HG03039 (cell line): ENCODE measurements at regions not wholly inside any gene's neighbourhood (a gene's known extent, or its start where the extent isn't known, plus 50 kb on each side); places are given as distances from the start of the nearest gene placed in this dataset.
"Not testable (repeated sequence)": the region's sequence is repeated elsewhere in the genome, so short reads cannot be mapped to it uniquely, and the experiment has no call there.

Experiments
- ATAC-seq: cut with Tn5 transposase; IDR thresholded peaks from one replicate; pipeline ENCODE4 v1.9.1; 2021; ENCODE audit warnings: mild to moderate bottlenecking, moderate library complexity; ENCODE audit not compliant: unreplicated experiment

DNA sequence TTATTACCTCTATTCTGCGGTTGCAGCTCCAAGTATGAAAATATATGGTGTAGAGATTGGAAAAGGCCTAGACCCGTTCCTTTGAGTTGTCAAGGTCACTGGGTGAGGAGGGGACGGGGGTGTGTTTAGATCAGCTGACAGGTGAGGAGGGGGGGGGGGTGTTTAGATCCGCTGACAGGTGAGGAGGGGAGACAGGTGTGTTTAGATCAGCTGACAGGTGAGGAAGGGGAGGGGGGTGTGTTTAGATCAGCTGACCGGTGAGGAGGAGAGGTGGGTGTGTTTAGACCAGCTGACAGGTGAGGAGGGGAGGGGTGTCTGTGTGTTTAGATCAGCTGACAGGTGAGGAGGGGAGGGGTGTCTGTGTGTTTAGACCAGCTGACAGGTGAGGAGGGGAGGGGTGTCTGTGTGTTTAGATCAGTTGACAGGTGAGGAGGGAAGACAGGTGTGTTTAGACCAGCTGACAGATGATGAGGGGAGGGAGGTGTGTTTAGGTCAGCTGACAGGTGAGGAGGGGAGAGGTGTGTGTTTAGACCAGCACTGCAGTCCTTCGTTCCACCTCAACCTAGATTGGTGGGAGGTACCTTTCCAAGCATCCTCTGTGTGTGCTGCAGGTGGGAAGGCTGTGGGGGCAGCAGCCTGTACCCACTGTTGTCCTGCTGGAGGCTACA is 655.0 kb upstream of the ADARB2 start:
- ATAC-seq, result no peak

DNA sequence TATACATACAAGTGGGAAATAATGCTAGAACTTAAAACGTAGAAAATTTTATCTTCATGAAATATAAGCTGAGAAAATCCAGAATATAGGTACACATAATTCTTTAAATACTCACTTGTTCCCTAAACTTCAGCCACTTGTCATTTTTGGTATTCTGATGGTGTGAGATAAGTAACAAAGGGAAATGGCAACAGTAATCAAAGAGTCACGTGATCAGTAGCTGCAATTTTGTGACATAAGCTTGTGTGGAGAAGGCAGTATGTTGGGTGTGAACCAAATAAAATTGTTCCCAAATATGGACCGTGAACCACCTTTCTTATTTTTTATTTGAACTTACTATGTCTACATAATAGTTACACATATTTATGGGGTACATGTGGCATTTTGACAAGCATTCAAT is 650.3 kb upstream of the ADARB2 start:
- no peak for ATAC-seq

DNA sequence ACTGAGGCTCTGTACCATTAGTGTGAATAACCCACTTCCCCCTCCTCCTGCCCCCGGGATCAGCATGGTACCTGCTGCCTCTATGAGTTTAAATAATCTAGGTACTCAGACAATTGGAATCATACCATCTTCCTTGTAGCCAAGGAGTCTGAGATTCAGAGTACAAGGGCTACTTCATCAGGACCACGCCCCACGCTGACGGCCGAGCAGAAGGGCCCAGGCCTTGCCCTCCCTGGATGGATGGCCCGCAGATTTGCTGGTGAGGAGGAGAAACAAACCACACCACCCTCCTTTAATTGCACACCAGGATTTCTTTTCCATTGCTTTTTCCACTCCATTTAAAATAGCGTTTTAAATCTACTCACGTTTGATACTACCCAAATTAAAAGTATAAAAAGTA is 649.9 kb upstream of the ADARB2 start:
- no peak for ATAC-seq

DNA sequence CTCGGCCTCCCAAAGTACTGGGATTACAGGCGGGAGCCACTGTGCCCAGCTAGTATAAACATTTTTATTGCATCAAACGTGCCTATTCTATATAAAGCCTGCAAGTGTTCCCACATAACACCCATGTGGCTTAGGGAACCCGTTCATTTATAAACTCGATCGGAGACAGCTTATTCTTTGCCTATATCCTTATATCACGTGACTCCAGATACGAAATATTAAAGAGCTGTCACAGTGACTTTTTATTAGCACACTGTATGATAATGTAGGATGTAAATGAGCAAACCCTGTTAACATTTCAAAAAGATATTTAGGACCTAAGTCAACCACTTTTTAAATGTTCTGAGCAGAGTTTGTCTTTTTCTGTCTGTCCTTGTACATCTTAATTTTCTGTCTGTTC is 642.9 kb upstream of the ADARB2 start:
- no peak for ATAC-seq

DNA sequence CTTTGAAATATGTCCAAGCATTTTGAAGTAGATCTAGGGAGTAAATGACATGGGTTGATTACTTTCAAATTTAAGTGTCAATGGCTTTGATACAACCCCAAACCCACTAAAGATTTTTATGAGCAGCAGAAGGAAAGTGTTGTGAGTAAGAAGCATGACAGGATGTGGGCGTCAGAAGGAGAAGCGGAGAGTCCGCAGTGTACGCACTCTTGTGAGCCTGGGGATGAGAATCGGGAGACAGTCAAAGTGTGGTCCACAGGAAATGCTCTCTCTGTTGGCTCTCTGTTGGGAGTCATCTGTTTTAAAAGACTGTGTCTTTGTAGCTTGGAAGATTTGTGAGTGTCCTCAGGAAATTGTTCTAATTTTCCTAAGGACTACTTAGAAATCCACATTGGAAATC is 629.8 kb upstream of the ADARB2 start:
- ATAC-seq, result no peak

DNA sequence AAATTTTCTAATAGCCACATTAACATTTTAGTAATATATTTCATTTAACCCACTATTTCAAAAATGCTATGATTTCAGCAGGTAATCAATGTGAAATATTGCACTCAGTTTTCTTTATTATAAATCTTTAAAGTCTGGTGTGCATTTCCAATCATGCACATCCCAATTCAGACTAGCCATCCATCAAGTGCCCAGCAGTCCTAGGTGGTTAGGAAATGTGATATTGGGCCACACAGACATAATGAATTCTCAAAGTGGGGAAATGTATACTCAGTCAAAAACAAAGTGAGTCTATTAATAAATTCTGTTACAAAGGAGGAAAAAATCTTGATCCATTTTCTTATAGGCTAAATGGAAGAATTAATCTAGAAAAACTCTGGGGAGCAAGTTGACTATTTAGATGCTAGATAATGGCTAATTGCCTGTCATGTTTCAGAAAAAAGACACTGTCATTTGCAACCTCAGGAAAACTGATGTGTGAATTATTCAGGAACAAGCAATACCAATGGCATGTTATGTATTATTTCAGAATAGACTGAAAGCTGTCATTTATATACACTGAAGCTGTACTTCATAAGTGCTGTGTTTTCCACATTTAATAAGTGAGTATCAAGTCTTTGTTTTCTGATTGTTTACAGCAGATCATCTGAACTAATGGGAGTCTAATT is 629.1 kb upstream of the ADARB2 start:
- no peak for ATAC-seq

DNA sequence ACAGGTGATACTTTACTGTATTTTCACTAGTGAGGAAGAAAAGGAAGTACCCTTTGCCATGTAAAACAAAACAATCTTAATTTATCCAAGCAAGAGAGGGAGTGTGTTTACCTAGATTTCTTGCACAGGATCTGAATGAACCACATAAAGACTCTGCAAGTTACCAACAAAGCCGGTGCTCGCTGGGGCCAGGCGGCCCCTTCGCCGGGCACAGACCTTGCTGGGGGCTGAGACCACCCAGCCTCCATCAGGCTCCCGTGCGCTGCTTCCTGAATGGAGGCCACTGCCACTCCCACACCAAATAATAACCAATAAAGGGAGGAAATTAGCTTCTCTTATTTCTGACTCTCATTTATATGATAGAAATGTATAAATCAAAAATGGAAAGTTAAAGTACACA is 625.0 kb upstream of the ADARB2 start:
- no peak for ATAC-seq

DNA sequence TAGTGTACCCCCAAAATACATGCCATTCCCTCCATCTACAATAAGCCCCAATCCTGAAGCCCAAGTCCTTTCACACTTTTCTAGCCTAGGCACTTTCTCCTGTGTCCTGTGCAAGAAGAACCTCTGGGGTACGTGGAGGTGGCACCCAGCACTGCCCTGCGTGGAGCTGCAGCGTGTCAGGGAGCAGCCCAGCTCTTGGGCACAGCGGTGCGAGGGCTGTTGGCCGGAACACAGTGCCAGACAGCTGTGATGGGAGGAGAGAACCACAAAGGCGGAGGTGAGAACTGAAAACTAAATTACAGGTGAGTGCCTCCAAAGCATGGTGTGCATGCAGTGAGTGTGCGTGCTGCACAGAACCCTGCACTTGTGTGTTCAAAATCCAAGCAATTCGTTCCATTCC is 621.3 kb upstream of the ADARB2 start:
- ATAC-seq, result no peak

DNA sequence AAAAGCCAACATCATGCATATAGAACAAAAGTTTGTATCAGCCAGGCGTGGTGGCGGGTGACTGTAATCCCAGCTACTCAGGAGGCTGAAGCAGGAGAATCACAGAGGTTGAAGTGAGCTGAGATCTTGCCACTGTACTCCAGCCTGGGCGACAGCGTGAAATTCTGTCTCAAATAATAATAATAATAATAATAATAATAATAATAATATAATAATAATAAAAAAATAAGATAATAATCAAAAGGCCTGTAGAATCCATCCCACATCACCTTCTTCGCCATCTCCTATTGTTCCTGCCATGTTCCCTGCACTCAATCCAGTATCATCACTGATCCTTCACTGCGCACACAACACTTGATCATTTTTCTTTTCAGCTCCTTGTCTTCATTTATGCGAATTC is 619.3 kb upstream of the ADARB2 start:
- no peak for ATAC-seq

DNA sequence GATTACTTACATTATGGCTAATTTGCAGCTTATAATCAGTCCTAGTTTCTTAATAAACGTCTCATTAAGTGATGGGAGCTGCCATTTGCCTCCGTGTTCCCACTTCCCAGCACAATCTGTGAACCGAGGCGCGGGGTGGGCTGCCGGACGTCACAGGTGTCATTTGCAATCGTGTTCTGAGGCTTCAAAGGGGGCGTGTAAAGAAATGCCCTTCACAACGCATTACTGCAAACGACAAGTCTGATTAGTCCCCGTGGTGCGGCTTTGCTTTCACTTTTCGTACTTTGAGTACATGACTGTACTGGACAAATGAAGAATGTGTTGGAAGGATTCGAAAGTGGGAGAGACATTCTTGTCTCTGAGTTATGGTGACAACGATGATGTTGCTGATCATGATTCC is 614.2 kb upstream of the ADARB2 start:
- ATAC-seq, result no peak

DNA sequence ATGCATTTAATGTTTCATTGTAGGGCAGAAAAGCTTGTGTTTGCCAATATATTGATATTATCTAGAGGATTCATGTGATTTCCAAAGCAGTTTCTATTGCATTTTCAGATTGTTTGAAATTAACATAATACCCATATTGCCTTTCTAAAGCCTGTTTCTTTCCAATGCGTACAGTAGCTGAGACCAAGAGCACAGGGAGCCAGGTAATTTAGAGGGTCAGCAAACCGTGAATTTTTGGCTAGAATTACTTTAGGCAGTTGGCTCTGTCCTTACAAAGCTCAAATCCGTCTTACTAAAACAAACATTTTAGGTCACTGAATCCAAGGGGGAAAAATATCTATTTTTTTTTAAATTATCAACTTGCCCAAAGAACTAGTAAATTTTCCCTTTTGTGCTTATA is 604.9 kb upstream of the ADARB2 start:
- no peak for ATAC-seq

DNA sequence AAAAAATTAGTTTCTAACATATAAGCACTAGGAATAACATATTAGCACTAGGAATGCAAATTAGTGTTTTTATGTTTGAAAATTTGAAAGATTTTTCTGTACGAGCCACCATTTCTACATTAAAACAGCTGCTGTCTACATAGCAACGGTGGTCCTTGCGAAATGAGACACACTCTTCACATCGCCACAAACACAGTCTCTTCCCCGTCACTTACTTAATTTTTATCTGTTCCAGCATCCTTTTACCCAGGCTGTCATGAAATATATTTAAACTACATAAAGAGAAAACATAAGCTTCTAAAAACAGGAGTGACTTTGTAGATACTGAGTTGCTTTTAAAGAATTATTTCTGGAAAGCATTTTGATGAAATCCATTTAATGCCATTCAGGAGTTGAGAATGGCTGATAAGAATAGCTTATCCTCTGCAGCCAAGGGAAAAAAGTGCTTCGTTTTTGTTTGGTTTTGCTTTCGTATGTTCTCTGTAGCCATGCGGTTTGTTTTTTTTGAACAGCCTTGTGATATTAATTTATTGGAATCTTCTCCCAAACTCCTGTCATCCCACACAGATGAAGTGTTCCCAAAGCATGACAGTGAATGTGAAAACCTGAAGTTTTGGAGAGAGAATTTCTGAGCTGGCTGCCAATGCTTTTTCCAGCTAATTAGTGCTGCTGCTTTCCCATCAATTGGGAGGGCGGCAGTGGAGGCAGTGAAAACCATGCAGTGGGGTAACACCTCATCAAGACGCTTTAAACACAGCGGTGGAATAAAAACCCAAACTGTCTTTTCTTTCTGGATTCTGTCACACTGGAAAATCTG is 603.7 kb upstream of the ADARB2 start:
- ATAC-seq, result no peak

DNA sequence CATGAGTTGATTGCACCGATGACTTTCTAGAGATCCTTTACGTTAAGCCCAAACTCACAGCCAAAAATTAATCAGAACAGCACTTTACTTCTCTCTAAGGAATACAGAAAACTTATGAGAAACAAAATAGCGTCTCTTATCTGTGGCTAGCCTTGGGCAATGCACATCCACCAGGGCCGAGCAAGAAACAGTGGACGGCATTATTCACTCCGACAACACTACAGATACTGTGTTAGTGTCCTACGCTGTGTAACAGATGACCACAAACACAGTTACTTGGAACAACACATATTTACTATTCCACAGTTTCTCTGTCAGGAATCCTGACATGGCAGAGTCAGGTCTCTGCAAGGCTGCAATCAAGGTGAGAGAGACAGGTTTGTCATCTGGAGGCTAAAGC is 598.3 kb upstream of the ADARB2 start:
- ATAC-seq, result no peak

DNA sequence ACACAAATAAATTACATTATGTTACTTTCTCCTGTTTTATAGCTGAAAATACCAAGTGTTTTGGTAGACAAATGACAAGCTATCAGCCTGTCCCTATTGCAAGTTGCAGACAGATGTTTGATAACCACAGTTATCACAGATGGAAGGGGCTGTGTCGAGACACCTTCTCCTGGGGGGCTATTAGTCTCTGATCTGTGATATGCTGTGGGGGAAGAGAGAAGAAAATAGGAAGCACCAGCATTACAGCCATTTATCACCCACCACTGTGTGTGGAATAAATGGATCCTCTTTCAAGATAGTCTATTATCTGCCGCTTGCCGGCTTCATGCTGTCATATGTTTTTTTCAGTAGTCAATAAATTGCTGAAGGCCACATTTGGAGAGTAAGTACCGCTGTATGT is 597.2 kb upstream of the ADARB2 start:
- ATAC-seq, result no peak

DNA sequence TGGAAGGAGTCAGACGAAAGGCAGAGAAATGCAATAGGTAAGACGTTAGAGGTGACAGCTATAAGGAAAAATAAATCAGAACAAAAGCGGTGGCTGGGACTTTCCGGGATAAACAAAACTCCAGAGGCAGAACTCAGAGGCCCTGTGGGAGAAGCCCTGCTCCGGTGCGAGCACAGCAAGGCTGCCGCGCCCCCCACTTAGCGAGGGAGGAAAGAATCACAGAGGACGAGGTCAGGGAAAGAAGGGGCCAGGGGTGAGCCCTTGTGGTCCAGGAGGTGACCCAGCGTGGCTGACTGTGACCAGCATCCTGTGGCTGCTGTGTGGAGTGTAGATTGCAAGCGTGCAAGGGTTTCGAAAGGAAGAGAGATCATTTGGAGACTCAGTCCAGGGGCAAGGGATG is 591.8 kb upstream of the ADARB2 start:
- ATAC-seq, result no peak

DNA sequence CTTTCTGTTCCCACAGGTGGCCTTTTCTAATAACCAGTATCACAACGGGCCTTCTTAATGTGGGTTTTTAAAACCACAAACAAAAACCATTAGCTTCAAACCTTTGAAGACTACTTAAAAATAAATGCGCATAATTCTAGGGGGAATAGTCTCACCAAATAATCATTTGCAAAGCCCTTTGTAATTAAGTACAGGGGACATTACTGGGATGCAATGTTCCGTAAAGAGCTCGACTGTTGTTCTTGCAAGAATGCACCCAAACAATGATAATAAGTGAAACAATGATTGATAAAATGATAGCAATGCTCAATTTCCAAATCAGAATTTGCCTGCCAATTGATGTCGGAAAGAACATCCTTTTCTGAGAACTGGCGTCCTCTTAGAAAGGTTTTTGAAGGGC is 589.1 kb upstream of the ADARB2 start:
- ATAC-seq, result no peak

DNA sequence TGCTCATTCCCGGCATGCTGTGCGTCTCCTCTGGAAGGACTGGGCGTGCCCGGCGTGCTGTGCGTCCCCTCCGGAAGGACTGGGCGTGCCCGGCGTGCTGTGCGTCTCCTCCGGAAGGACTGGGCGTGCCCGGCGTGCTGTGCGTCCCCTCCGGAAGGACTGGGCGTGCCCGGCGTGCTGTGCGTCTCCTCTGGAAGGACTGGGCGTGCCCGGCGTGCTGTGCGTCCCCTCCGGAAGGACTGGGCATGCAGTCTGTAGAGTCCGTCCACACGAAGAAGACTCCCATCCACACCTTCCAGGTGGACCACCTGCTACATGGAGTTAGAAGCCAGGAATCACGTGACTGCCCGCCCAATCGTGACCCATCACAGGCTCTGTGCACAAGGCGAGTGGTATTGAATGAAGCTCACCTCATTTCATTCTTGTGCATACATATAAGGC is 577.7 kb upstream of the ADARB2 start:
- not testable (repeated sequence) for ATAC-seq

DNA sequence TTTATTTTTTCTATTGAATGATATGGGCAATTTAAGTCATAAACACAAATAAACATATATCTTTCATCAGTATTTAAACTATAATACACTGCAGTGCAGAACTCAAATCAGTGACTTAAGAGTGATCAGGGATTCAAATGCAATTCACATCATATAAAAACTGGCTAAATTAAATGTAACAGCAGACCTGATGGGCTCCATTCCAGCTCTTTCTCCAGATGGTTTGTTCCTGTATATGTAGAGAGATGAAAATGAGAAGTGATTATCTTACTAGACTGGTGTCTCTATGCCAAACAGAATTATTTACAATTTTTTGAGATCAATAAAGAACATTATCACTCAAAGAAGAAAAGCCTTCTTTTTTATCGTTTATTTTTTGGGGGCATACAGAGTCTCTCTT is 568.8 kb upstream of the ADARB2 start:
- ATAC-seq, result no peak

DNA sequence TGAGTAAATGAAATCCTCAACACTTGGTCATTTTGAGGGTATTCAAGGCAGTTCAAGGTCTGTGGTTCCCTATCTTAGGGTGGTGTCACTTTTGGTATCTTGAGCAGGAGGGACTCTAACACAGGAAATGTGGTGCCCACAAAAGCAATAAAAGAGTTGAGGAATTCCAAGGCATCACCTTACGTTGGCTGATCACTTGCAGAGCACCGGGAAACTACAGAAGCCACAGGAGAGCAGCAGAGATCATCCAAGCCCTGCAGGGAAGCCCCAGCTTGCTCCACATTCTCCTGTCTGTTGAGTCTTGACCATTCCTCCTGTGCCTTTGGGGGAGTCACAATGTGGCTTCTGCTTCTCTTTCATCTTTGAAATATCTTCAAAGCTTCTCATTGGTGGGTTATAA is 565.8 kb upstream of the ADARB2 start:
- no peak for ATAC-seq

DNA sequence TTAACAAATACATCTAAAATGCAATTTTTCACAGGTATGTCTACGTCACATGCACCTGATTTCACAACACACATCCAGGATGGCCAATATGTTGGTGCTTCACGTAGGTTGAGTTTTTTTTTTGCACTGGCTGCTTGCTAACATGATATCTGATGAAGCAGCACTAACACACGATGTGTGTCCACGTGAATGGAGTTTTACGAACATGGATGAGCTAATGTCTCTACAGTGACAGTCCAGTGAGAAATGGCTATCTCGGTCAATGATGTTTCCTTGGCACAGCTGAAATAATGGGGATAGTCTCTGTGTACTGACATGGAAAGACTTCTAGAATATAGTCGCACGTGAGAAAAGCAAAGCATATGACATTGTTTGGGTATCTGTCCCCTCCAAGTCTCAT is 563.9 kb upstream of the ADARB2 start:
- no peak for ATAC-seq

DNA sequence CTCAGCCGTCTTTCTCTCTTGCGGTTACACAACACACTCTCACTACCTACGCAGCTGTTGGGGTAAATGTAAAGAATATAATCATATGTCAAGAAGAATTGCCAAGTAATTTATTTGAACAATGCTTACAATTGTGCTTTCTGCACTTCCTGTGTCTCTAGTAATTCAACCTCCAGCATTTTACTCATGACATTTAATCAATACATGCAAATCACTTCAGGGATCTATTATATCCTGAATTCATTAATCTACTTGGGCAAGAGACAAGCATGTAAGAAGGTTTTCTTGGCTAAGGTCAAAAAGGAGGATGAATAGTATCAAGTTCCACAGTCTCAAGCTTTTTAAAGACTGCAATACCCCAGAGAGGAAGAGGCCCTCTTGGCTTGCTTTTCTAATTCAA is 562.9 kb upstream of the ADARB2 start:
- no peak for ATAC-seq
